Thyroid gland (tissue), 4 donors: ENCODE measurements at regions not wholly inside any gene's neighbourhood (a gene's known extent, or its start where the extent isn't known, plus 50 kb on each side); places are given as distances from the start of the nearest gene placed in this dataset.

Experiments used
- POLR2A ChIP-seq, 2 donors: fragments of 450-650 bp; IDR thresholded peaks; one replicate each; pipeline ENCODE4 v1.6.1; 2017; ENCODE audit warnings: antibody characterized with exemption in 2 of 2, mild to moderate bottlenecking in 2 of 2, moderate library complexity in 1 of 2
- TF ChIP-seq, protein P1 (sequence below), 6 experiments: fragments of 200-600 bp in 3 of 6; fragments of 450-650 bp in 3 of 6; sonication (generic) in 3 of 6; IDR thresholded peaks; one replicate each; pipeline ENCODE4 v1.5.1; 2016 to 2019; ENCODE audit warnings: antibody characterized with exemption in 6 of 6, mild to moderate bottlenecking in 2 of 6, inconsistent platforms in 1 of 6, moderate library complexity in 1 of 6

- no peak for TF ChIP-seq POLR2A (IDR thresholded peaks at IDR 0.05)
- TF ChIP-seq, protein P1, sequence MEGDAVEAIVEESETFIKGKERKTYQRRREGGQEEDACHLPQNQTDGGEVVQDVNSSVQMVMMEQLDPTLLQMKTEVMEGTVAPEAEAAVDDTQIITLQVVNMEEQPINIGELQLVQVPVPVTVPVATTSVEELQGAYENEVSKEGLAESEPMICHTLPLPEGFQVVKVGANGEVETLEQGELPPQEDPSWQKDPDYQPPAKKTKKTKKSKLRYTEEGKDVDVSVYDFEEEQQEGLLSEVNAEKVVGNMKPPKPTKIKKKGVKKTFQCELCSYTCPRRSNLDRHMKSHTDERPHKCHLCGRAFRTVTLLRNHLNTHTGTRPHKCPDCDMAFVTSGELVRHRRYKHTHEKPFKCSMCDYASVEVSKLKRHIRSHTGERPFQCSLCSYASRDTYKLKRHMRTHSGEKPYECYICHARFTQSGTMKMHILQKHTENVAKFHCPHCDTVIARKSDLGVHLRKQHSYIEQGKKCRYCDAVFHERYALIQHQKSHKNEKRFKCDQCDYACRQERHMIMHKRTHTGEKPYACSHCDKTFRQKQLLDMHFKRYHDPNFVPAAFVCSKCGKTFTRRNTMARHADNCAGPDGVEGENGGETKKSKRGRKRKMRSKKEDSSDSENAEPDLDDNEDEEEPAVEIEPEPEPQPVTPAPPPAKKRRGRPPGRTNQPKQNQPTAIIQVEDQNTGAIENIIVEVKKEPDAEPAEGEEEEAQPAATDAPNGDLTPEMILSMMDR (IDR thresholded peaks at IDR 0.05) = no peak
These were observed 98.9 kb upstream of the SRSF6 start for GRCh38 chr20:43358811-43359210.
